ENCODE measurements at regions not wholly inside any gene's neighbourhood (a gene's known extent, or its start where the extent isn't known, plus 50 kb on each side); places are given as distances from the start of the nearest gene placed in this dataset.

DNA sequence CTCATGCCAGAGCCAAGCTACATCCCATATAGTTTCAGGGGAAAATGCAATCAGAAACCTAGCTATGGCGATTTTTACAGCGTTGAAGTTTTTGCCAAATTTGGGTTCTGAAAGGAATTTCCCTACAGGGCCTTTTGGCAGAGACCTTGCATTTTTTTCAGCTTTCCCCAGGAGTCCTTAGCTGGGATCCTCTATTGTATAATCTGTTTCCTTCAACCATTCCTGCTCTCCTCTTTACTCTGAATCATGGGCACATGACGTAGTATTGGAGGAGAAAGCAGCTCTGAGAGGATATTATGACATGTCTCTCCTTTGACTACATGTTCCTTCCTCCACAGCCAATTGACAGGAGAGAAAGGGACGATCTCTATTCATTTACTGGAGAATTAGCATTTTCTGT is 118.5 kb upstream of the ERCC6L2 start:
- Histone ChIP-seq H3K4me2 (ENCODE audit: low read length) (no peak overlapping the region), H3K27me3 (ENCODE audit: control insufficient read depth, low read length) (no peaks in the 10 kb centered on the region), H3F3A (ENCODE audit: control insufficient read depth, insufficient read depth) (no peaks in the 10 kb centered on the region), H3K79me2 (ENCODE audit: control insufficient read depth, low read length) (no peaks in the 10 kb centered on the region), H3K36me3 (ENCODE audit: control insufficient read depth, low read length) (no peaks in the 10 kb centered on the region), H3K27ac (ENCODE audit: low read depth, low read length) (no peak overlapping the region), H3K9me2 (replicated peaks; ENCODE audit: control insufficient read depth, low read length) (no peaks in the 10 kb centered on the region), H4K20me1 (ENCODE audit: control insufficient read depth, insufficient read depth, low read depth, low read length) (no peaks in the 10 kb centered on the region), H3K4me1 (ENCODE audit: control insufficient read depth, low read length) (no peaks in the 10 kb centered on the region; the same call in 1 of the 2 replicates), H3K4me3 (ENCODE audit: low read length) (no peak overlapping the region), H3K9me3 (ENCODE audit: control insufficient read depth, insufficient read depth, low read length) (no peaks in the 10 kb centered on the region)
- no peak for TF ChIP-seq EZH2phosphoT487 (IDR thresholded peaks at IDR 0.05; ENCODE audit: borderline replicate concordance, low read length)
- no peak for TF ChIP-seq CTCF (IDR thresholded peaks at IDR 0.05; ENCODE audit: low read depth, low read length, poor library complexity, severe bottlenecking)

DNA sequence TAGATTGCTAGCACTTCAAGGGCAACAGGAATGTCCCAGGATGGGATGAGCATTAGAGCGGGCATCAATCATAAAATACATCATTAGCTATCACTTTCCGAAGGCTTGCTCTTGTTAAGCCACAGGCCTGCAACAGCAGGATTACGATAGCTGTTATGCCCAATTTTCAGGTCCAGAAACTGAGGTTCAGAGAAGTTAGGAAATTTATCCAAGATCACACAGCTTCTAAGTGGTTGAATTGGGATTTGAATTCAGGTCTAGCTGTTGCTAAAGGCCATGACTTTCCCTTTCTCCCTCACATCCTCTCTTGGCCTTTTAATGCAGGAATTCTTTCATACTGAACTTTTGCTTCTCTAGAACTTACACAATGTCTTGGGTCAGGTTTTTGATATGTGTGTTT is 119.4 kb upstream of the ERCC6L2 start:
- Histone ChIP-seq H3K27me3 (ENCODE audit: control insufficient read depth, low read length) (no peaks in the 10 kb centered on the region), H3K9me2 (replicated peaks; ENCODE audit: control insufficient read depth, low read length) (no peaks in the 10 kb centered on the region), H3K4me2 (ENCODE audit: low read length) (no peak overlapping the region), H3F3A (ENCODE audit: control insufficient read depth, insufficient read depth) (no peaks in the 10 kb centered on the region), H3K4me3 (ENCODE audit: low read length) (no peak overlapping the region), H3K27ac (ENCODE audit: low read depth, low read length) (no peak overlapping the region), H3K4me1 (ENCODE audit: control insufficient read depth, low read length) (no peaks in the 10 kb centered on the region; the same call in 1 of the 2 replicates), H3K79me2 (ENCODE audit: control insufficient read depth, low read length) (no peaks in the 10 kb centered on the region), H3K36me3 (ENCODE audit: control insufficient read depth, low read length) (no peaks in the 10 kb centered on the region), H3K9me3 (ENCODE audit: control insufficient read depth, insufficient read depth, low read length) (no peaks in the 10 kb centered on the region), H4K20me1 (ENCODE audit: control insufficient read depth, insufficient read depth, low read depth, low read length) (no peaks in the 10 kb centered on the region)
- TF ChIP-seq EZH2phosphoT487 (IDR thresholded peaks at IDR 0.05; ENCODE audit: borderline replicate concordance, low read length), result no peak
- no peak for TF ChIP-seq CTCF (IDR thresholded peaks at IDR 0.05; ENCODE audit: low read depth, low read length, poor library complexity, severe bottlenecking)

GRCh38 chr9:95755421-95755730 is 120.1 kb upstream of the ERCC6L2 start:
- Histone ChIP-seq H3K4me2 (ENCODE audit: low read length) (no peak overlapping the region), H3K27ac (ENCODE audit: low read depth, low read length) (no peak overlapping the region)

More at GRCh38 chr9:95755421-95755730, 120.1 kb upstream of the ERCC6L2 start:
- H3K79me2 ChIP-seq (ENCODE audit: control insufficient read depth, low read length), result no peaks in the 10 kb centered on the region
- no peaks in the 10 kb centered on the region for H3K27me3 ChIP-seq (ENCODE audit: control insufficient read depth, low read length)
- no peak overlapping the region for H3K4me3 ChIP-seq (ENCODE audit: low read length)
- H3K9me3 ChIP-seq (ENCODE audit: control insufficient read depth, insufficient read depth, low read length), result no peaks in the 10 kb centered on the region
- H3K4me1 ChIP-seq (ENCODE audit: control insufficient read depth, low read length), result no peaks in the 10 kb centered on the region; the same call in 1 of the 2 replicates
- no peaks in the 10 kb centered on the region for H3F3A ChIP-seq (ENCODE audit: control insufficient read depth, insufficient read depth)
- no peaks in the 10 kb centered on the region for H4K20me1 ChIP-seq (ENCODE audit: control insufficient read depth, insufficient read depth, low read depth, low read length)
- no peak for TF ChIP-seq CTCF (IDR thresholded peaks at IDR 0.05; ENCODE audit: low read depth, low read length, poor library complexity, severe bottlenecking)
- TF ChIP-seq EZH2phosphoT487 (IDR thresholded peaks at IDR 0.05; ENCODE audit: borderline replicate concordance, low read length), result no peak
- no peaks in the 10 kb centered on the region for H3K9me2 ChIP-seq (replicated peaks; ENCODE audit: control insufficient read depth, low read length)
- H3K36me3 ChIP-seq (ENCODE audit: control insufficient read depth, low read length), result no peaks in the 10 kb centered on the region
